Neural progenitor cell (in vitro differentiated cells): ENCODE measurements at regions not wholly inside any gene's neighbourhood (a gene's known extent, or its start where the extent isn't known, plus 50 kb on each side); places are given as distances from the start of the nearest gene placed in this dataset.

ENCODE experiments used
- DNase-seq: peaks from one replicate; pipeline ENCODE4 v3.0.0-alpha.2; 2016; ENCODE audit warnings: low spot score
- H2AFZ ChIP-seq: fragments of 200-600 bp; sonication (generic); replicated peaks from 2 replicates; pipeline ENCODE4 v1.6.1; 2016; ENCODE audit warnings: antibody characterized with exemption
- H3F3A ChIP-seq: fragments of 200-600 bp; sonication (generic); 2 replicates; pipeline ENCODE4 v1.6.1; 2016; ENCODE audit warnings: antibody characterized with exemption, low read depth
- H3K27ac ChIP-seq: fragments of 200-600 bp; sonication (generic); 2 replicates; pipeline ENCODE4 v1.5.1; 2016; ENCODE audit warnings: mild to moderate bottlenecking
- H3K27me3 ChIP-seq: fragments of 200-600 bp; sonication (generic); 2 replicates; pipeline ENCODE4 v1.6.1; 2016; ENCODE audit warnings: mild to moderate bottlenecking, moderate library complexity
- H3K36me3 ChIP-seq: fragments of 200-600 bp; sonication (generic); 2 replicates; pipeline ENCODE4 v1.5.1; 2016
- H3K4me1 ChIP-seq: fragments of 200-600 bp; sonication (generic); 2 replicates; pipeline ENCODE4 v1.6.1; 2016; ENCODE audit warnings: mixed run types
- H3K4me2 ChIP-seq: fragments of 200-600 bp; sonication (generic); 2 replicates; pipeline ENCODE4 v1.6.1; 2016
- H3K4me3 ChIP-seq: fragments of 200-600 bp; sonication (generic); 2 replicates; pipeline ENCODE4 v1.5.1; 2016
- H3K79me2 ChIP-seq: fragments of 200-600 bp; sonication (generic); 2 replicates; pipeline ENCODE4 v1.6.1; 2016; ENCODE audit warnings: low read depth
- H3K9ac ChIP-seq: fragments of 200-600 bp; sonication (generic); 2 replicates; pipeline ENCODE4 v1.6.1; 2016
- H3K9me3 ChIP-seq: fragments of 200-600 bp; sonication (generic); 2 replicates; pipeline ENCODE4 v1.5.1; 2016; ENCODE audit warnings: low read depth
- H4K20me1 ChIP-seq: fragments of 200-600 bp; sonication (generic); 2 replicates; pipeline ENCODE4 v1.6.1; 2016; ENCODE audit warnings: low read depth
- H3K27ac Mint-ChIP-seq: 3 replicates; pipeline ENCODE4 v1.8.0; 2021; ENCODE audit warnings: mixed read lengths
- H3K27me3 Mint-ChIP-seq: 2 replicates; pipeline ENCODE4 v1.8.0; 2022; ENCODE audit warnings: low read depth, mild to moderate bottlenecking, inconsistent platforms, moderate library complexity, mixed read lengths; ENCODE audit not compliant: insufficient read depth
- H3K36me3 Mint-ChIP-seq: 3 replicates; pipeline ENCODE4 v1.8.0; 2021; ENCODE audit warnings: mixed read lengths
- H3K4me1 Mint-ChIP-seq: 3 replicates; pipeline ENCODE4 v1.8.0; 2021; ENCODE audit warnings: mixed read lengths
- H3K4me3 Mint-ChIP-seq: 3 replicates; pipeline ENCODE4 v1.8.0; 2021; ENCODE audit warnings: mild to moderate bottlenecking, moderate library complexity, mixed read lengths
- H3K9me3 Mint-ChIP-seq: 3 replicates; pipeline ENCODE4 v1.8.0; 2020; ENCODE audit warnings: mixed read lengths
- CTCF ChIP-seq: fragments of 200-600 bp; sonication (generic); IDR thresholded peaks from 2 replicates; pipeline ENCODE4 v1.5.1; 2017; ENCODE audit warnings: antibody characterized with exemption, mild to moderate bottlenecking
- EZH2 ChIP-seq: fragments of 200-600 bp; sonication (generic); IDR thresholded peaks from 2 replicates; pipeline ENCODE4 v1.6.1; 2017; ENCODE audit warnings: antibody characterized with exemption, mild to moderate bottlenecking, moderate library complexity
- EZH2phosphoT487 ChIP-seq: fragments of 200-600 bp; sonication (generic); IDR thresholded peaks from 2 replicates; pipeline ENCODE4 v1.6.1; 2017; ENCODE audit warnings: antibody characterized with exemption

DNA sequence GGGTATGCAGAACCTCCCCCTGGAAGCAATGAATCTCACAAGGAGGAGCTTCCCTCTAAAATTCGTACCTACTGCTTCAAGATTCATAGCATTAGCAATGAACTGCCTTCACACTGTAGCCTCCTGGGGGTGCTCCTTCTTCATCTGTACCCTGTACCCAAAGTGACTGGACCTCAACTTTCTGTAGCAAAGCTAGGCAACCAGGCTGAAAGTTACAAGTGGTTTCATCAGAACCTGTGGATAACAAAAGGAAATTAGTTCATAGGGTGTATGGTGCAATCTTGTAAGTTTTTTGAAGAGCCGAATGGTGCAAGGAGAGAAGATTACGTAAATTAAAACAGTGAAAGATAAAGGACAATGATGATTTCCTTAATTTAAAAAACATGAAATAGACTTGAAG, 1541.7 kb upstream of the FLRT2 start:
- Histone ChIP-seq H4K20me1 (no peaks in the 10 kb centered on the region), H3K79me2 (no peaks in the 10 kb centered on the region), H3K9me3 (no peaks in the 10 kb centered on the region), H3K4me2 (no peak overlapping the region), H3K27me3 (no peaks in the 10 kb centered on the region), H3K4me1 (no peaks in the 10 kb centered on the region), H2AFZ (no peak overlapping the region), H3K36me3 (no peaks in the 10 kb centered on the region), H3K9ac (no peak overlapping the region), H3K27ac (no peak overlapping the region), H3K4me3 (no peak overlapping the region), H3F3A (no peaks in the 10 kb centered on the region)
- DNase-seq, result no peak
- Mint-ChIP-seq H3K27me3 (peaks cover 5% of the 10 kb centered on the region), H3K4me3 (no peak overlapping the region), H3K36me3 (no peaks in the 10 kb centered on the region), H3K9me3 (peaks cover 2% of the 10 kb centered on the region), H3K4me1 (no peaks in the 10 kb centered on the region), H3K27ac (no peak overlapping the region)
- TF ChIP-seq EZH2, result no peak
- TF ChIP-seq CTCF, result no peak
- no peak for TF ChIP-seq EZH2phosphoT487

GRCh38 chr14:83991666-83992065, 1538.3 kb upstream of the FLRT2 start:
- Histone ChIP-seq H3K4me3 (no peak overlapping the region), H3K9ac (no peak overlapping the region), H3K4me2 (no peak overlapping the region), H3K9me3 (no peaks in the 10 kb centered on the region), H3K36me3 (no peaks in the 10 kb centered on the region), H3K79me2 (no peaks in the 10 kb centered on the region), H3F3A (no peaks in the 10 kb centered on the region), H3K27me3 (no peaks in the 10 kb centered on the region), H4K20me1 (no peaks in the 10 kb centered on the region), H3K4me1 (no peaks in the 10 kb centered on the region), H3K27ac (no peak overlapping the region), H2AFZ (no peak overlapping the region)
- Mint-ChIP-seq H3K4me1 (no peaks in the 10 kb centered on the region), H3K27me3 (peaks cover 3% of the 10 kb centered on the region), H3K9me3 (peaks cover 5% of the 10 kb centered on the region), H3K27ac (no peak overlapping the region), H3K4me3 (no peak overlapping the region), H3K36me3 (no peaks in the 10 kb centered on the region)
- TF ChIP-seq EZH2 (no peak), EZH2phosphoT487 (no peak), CTCF (no peak)
- no peak for DNase-seq

GRCh38 chr14:83992857-83993256, 1537.1 kb upstream of the FLRT2 start:
- Mint-ChIP-seq H3K9me3 (peaks cover 5% of the 10 kb centered on the region), H3K4me1 (no peaks in the 10 kb centered on the region), H3K27ac (no peak overlapping the region), H3K4me3 (no peak overlapping the region), H3K27me3 (peaks cover 3% of the 10 kb centered on the region), H3K36me3 (no peaks in the 10 kb centered on the region)
- H3F3A ChIP-seq, result no peaks in the 10 kb centered on the region
- H3K4me2 ChIP-seq, result no peak overlapping the region
- H3K9ac ChIP-seq, result no peak overlapping the region
- TF ChIP-seq EZH2 (no peak), EZH2phosphoT487 (no peak), CTCF (no peak)
- H4K20me1 ChIP-seq, result no peaks in the 10 kb centered on the region
- DNase-seq, result no peak
- no peaks in the 10 kb centered on the region for H3K36me3 ChIP-seq
- no peaks in the 10 kb centered on the region for H3K4me1 ChIP-seq
- H3K27ac ChIP-seq, result no peak overlapping the region
- no peak overlapping the region for H3K4me3 ChIP-seq
- no peaks in the 10 kb centered on the region for H3K79me2 ChIP-seq
- H2AFZ ChIP-seq, result no peak overlapping the region
- no peaks in the 10 kb centered on the region for H3K9me3 ChIP-seq
- no peaks in the 10 kb centered on the region for H3K27me3 ChIP-seq

DNA sequence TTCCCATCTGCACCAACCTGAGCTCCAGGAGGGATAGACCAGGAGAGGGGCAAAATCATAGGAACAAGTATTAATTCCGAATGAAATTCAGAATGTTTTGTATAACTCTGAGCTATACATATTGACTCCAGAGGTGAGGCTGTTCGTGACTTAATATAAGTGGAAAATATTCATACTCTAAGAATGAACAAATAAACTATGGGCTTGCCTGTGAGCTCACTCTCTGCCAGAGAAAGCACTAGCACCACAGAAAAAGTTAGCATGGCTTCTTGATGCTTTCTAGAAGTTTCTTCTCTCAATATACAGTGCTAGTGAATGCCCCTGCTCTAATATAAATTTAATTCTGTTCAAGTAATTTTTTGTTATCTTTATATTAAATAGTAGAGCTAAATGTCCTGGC, 1536.4 kb upstream of the FLRT2 start:
- no peaks in the 10 kb centered on the region for H4K20me1 ChIP-seq
- peaks cover 5% of the 10 kb centered on the region for H3K9me3 Mint-ChIP-seq
- H3K4me3 Mint-ChIP-seq, result no peak overlapping the region
- peaks cover 3% of the 10 kb centered on the region for H3K27me3 Mint-ChIP-seq
- no peak overlapping the region for H3K27ac ChIP-seq
- no peaks in the 10 kb centered on the region for H3K36me3 ChIP-seq
- no peak overlapping the region for H2AFZ ChIP-seq
- no peaks in the 10 kb centered on the region for H3K9me3 ChIP-seq
- no peak overlapping the region for H3K4me2 ChIP-seq
- no peaks in the 10 kb centered on the region for H3F3A ChIP-seq
- no peaks in the 10 kb centered on the region for H3K4me1 ChIP-seq
- H3K36me3 Mint-ChIP-seq, result no peaks in the 10 kb centered on the region
- no peak for DNase-seq
- H3K9ac ChIP-seq, result no peak overlapping the region
- no peaks in the 10 kb centered on the region for H3K79me2 ChIP-seq
- TF ChIP-seq CTCF (no peak), EZH2phosphoT487 (no peak), EZH2 (no peak)
- no peaks in the 10 kb centered on the region for H3K4me1 Mint-ChIP-seq
- H3K27ac Mint-ChIP-seq, result no peak overlapping the region
- no peak overlapping the region for H3K4me3 ChIP-seq
- no peaks in the 10 kb centered on the region for H3K27me3 ChIP-seq
